A673 (cell line): ENCODE measurements at regions not wholly inside any gene's neighbourhood (a gene's known extent, or its start where the extent isn't known, plus 50 kb on each side); places are given as distances from the start of the nearest gene placed in this dataset.

Experiments
- BruUV-seq: library from RNA; stranded (reverse); fragments of 400-500 nt; replicated peaks from 2 replicates; lab custom pipeline; 2021; lab: Mats Ljungman, UMichigan
- CTCF ChIA-PET: fragments of 300-600 bp; sonication (Branson Sonifier 250); formaldehyde crosslinking; loops from one replicate; lab custom pipeline; 2022; ENCODE audit warnings: antibody characterized with exemption; lab: Charles Lee
- POLR2A ChIA-PET: fragments of 300-600 bp; sonication (Branson Sonifier 250); formaldehyde crosslinking; loops from one replicate; lab custom pipeline; 2022; ENCODE audit warnings: antibody characterized with exemption; ENCODE audit not compliant: low non-redundant PET; lab: Charles Lee
- DNase-seq: peaks from one replicate; pipeline ENCODE4 v3.0.0-alpha.2; 2015; ENCODE audit warnings: low spot score
- H3K27ac ChIP-seq: fragments of 200-600 bp; sonication (generic); 2 replicates; pipeline ENCODE4 v1.5.1; 2016; ENCODE audit warnings: mixed run types, low read depth, mild to moderate bottlenecking, mixed read lengths, antibody characterized with exemption, low read length; ENCODE audit not compliant: poor library complexity, severe bottlenecking
- H3K27me3 ChIP-seq: fragments of 200-600 bp; sonication (generic); replicated peaks from 2 replicates; pipeline ENCODE4 v1.6.1; 2017; ENCODE audit warnings: mixed run types, low read depth, mild to moderate bottlenecking, mixed read lengths, antibody characterized with exemption, low read length; ENCODE audit not compliant: insufficient read depth, poor library complexity
- H3K36me3 ChIP-seq: fragments of 200-600 bp; sonication (generic); 2 replicates; pipeline ENCODE4 v1.6.1; 2016; ENCODE audit warnings: mixed run types, mild to moderate bottlenecking, mixed read lengths, antibody characterized with exemption, low read length; ENCODE audit not compliant: insufficient read depth, poor library complexity, severe bottlenecking
- H3K4me1 ChIP-seq: fragments of 200-600 bp; sonication (generic); 2 replicates; pipeline ENCODE4 v1.6.1; 2017; ENCODE audit warnings: mixed run types, mild to moderate bottlenecking, mixed read lengths, antibody characterized with exemption, low read length; ENCODE audit not compliant: insufficient read depth, poor library complexity, severe bottlenecking
- H3K4me3 ChIP-seq: fragments of 200-600 bp; sonication (generic); 2 replicates; pipeline ENCODE4 v1.5.1; 2016; ENCODE audit warnings: low read depth, mixed run types, mild to moderate bottlenecking, mixed read lengths, low read length; ENCODE audit not compliant: poor library complexity, severe bottlenecking
- H3K9me3 ChIP-seq: fragments of 200-600 bp; sonication (generic); 2 replicates; pipeline ENCODE4 v1.6.1; 2016; ENCODE audit warnings: mixed run types, low read depth, mild to moderate bottlenecking, mixed read lengths, antibody characterized with exemption, low read length; ENCODE audit not compliant: poor library complexity, severe bottlenecking
- EZH2 ChIP-seq: fragments of 200-600 bp; sonication (generic); IDR thresholded peaks from 2 replicates; pipeline ENCODE4 v1.6.1; 2017; ENCODE audit warnings: borderline replicate concordance, low read depth, mild to moderate bottlenecking, mixed read lengths, antibody characterized with exemption, low read length; ENCODE audit not compliant: poor library complexity, severe bottlenecking
- intact Hi-C: fragments of 100-400 bp; cut with micrococcal nuclease; formaldehyde crosslinking; loops from one replicate; pipeline ENCODE4 v1.10.0; 2022; ENCODE audit not compliant: unreplicated experiment
- TF ChIP-seq, protein P1 (sequence below): fragments of 300-800, 200-600 bp; sonication (generic); conservative IDR thresholded peaks from 2 replicates; pipeline ENCODE4 v1.5.1; 2017; ENCODE audit warnings: low read depth, mild to moderate bottlenecking, antibody characterized with exemption, low read length, moderate library complexity, mixed read lengths

GRCh38 chr11:81337756-81338155, 1395.9 kb downstream of the FAM181B start:
- no peak overlapping the region for H3K4me3 ChIP-seq
- H3K36me3 ChIP-seq = no peaks in the 10 kb centered on the region
- H3K9me3 ChIP-seq = no peaks in the 10 kb centered on the region
- TF ChIP-seq, protein P1, sequence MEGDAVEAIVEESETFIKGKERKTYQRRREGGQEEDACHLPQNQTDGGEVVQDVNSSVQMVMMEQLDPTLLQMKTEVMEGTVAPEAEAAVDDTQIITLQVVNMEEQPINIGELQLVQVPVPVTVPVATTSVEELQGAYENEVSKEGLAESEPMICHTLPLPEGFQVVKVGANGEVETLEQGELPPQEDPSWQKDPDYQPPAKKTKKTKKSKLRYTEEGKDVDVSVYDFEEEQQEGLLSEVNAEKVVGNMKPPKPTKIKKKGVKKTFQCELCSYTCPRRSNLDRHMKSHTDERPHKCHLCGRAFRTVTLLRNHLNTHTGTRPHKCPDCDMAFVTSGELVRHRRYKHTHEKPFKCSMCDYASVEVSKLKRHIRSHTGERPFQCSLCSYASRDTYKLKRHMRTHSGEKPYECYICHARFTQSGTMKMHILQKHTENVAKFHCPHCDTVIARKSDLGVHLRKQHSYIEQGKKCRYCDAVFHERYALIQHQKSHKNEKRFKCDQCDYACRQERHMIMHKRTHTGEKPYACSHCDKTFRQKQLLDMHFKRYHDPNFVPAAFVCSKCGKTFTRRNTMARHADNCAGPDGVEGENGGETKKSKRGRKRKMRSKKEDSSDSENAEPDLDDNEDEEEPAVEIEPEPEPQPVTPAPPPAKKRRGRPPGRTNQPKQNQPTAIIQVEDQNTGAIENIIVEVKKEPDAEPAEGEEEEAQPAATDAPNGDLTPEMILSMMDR = no peak
- no peak for TF ChIP-seq EZH2
- no peaks in the 10 kb centered on the region for H3K27me3 ChIP-seq
- no peak for DNase-seq
- H3K4me1 ChIP-seq = no peaks in the 10 kb centered on the region
- BruUV-seq = no TSS peak
- H3K27ac ChIP-seq = no peak overlapping the region
- intact Hi-C loops = no loop called here
- POLR2A ChIA-PET = no interaction called here
- CTCF ChIA-PET = no interaction called here

- intact Hi-C loops = no loop called here
- H3K4me1 ChIP-seq = no peaks in the 10 kb centered on the region
- TF ChIP-seq, protein P1 = no peak
- TF ChIP-seq EZH2 = no peak
- no peaks in the 10 kb centered on the region for H3K9me3 ChIP-seq
- no peak overlapping the region for H3K27ac ChIP-seq
- ChIA-PET POLR2A (no interaction called here), CTCF (no interaction called here)
- H3K27me3 ChIP-seq = no peaks in the 10 kb centered on the region
- DNase-seq = no peak
- no peak overlapping the region for H3K4me3 ChIP-seq
- BruUV-seq = no TSS peak
- no peaks in the 10 kb centered on the region for H3K36me3 ChIP-seq
These were observed 1401.4 kb downstream of the FAM181B start for GRCh38 chr11:81332276-81332675.

GRCh38 chr11:81331611-81332235, 1401.9 kb downstream of the FAM181B start:
- Histone ChIP-seq H3K36me3 (no peaks in the 10 kb centered on the region), H3K27ac (no peak overlapping the region), H3K4me3 (no peak overlapping the region), H3K4me1 (no peaks in the 10 kb centered on the region), H3K9me3 (no peaks in the 10 kb centered on the region), H3K27me3 (no peaks in the 10 kb centered on the region)
- no peak for DNase-seq
- TF ChIP-seq, protein P1 = no peak
- no peak for TF ChIP-seq EZH2
- POLR2A ChIA-PET = no interaction called here
- CTCF ChIA-PET = no interaction called here
- BruUV-seq = no TSS peak
- intact Hi-C loops = no loop called here
